GM21717 (cell line): ENCODE measurements at regions not wholly inside any gene's neighbourhood (a gene's known extent, or its start where the extent isn't known, plus 50 kb on each side); places are given as distances from the start of the nearest gene placed in this dataset.
A peak's percentile ranks its signal among the peaks of the same experiment; 100 is the strongest.

Source experiments
- ATAC-seq: cut with Tn5 transposase; IDR thresholded peaks from one replicate; pipeline ENCODE4 v1.9.1; 2021; ENCODE audit warnings: mild to moderate bottlenecking, moderate library complexity; ENCODE audit not compliant: unreplicated experiment

GRCh38 chr20:23155141-23155590 is 69.0 kb upstream of the CD93 start:
- ATAC-seq = no peak

DNA sequence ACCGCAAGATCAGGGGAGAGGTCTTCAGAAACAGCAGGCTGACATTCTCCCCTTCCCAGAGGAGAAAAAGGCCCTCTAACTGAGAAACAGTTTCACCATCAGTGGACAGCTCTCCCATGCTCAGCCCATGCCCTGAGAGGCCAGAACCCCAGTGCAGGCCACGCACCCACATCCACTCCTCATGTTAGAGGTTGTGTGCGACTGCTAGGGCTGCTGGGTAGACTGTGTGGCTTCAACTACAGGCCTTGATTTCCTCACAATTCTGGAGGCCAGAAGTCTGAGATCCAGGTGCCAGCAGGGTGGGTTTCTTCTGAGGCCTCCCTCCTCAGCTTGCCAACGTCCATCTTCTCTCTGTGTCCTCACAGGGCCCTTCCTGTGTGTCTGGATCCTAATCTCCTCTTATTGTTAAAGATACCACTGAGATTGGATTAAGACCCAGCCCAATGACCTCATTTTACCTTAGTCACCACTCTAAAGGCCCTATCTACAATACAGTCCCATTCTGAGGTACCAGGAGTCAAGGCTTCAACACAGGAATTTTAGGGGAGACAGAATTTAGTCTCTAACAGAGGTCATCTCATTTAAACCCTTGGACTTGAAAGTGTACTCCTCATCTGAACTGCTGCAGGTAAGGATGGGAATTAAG is 67.7 kb upstream of the CD93 start:
- ATAC-seq = no peak

GRCh38 chr20:23152902-23153301 is 66.8 kb upstream of the CD93 start:
- no peak for ATAC-seq

GRCh38 chr20:23152308-23152892 is 66.3 kb upstream of the CD93 start:
- ATAC-seq = no peak

DNA sequence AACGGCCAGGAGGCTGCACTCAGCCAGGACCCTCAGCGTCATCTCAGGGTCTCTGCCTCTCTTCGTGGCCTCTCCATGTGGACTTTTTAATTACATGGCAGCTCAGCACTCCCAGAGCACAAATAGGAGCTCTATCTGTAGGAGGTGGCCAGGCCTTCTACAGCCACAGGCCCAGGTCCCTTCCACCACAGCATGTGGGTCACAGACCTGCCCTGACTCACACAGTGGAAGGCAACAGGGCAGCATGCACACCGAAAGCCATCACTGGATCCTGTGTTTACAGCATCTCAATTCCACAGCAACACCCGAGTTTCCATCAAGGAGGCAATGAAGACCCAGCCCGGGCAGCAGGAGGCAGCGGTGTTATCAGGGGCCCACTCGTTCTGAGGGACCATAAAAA is 65.8 kb upstream of the CD93 start:
- ATAC-seq = no peak

DNA sequence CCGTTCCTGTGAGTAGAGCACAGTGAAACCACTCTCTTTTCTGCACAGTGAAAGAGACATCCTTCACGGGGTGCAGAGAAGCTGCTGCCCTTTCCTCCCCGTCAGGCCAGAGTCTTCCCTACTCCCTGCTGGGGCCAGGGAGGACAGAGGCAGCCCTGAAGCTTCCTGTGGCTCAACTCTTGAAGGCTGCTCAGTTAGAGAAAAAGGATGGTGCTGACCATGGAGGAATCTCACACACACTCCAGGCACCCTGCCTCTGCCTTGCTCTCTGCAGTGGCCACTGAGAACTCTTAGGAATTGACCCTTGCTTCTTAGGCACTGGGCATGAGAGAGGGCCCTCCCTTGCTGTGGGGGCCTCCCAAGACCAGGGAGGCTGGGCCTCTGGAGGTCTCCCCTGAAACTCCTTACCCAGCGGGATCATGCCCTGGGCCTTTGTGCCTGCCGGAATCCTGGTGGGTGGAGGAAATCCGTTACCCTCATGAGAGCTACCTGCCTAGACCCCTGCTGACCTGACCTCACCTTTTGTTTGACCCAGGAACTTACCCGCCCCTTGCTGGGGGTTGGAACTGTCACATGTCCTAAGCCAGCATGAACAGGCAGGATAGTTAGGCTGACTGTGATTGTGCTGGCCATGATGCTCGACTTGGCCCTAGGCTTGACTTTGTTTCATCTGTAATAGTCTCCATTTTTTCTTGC is 65.0 kb upstream of the CD93 start:
- no peak for ATAC-seq

GRCh38 chr20:23150304-23151007 is 64.3 kb upstream of the CD93 start:
- ATAC-seq = no peak

GRCh38 chr20:23149623-23150279 is 63.6 kb upstream of the CD93 start:
- ATAC-seq = no peak

DNA sequence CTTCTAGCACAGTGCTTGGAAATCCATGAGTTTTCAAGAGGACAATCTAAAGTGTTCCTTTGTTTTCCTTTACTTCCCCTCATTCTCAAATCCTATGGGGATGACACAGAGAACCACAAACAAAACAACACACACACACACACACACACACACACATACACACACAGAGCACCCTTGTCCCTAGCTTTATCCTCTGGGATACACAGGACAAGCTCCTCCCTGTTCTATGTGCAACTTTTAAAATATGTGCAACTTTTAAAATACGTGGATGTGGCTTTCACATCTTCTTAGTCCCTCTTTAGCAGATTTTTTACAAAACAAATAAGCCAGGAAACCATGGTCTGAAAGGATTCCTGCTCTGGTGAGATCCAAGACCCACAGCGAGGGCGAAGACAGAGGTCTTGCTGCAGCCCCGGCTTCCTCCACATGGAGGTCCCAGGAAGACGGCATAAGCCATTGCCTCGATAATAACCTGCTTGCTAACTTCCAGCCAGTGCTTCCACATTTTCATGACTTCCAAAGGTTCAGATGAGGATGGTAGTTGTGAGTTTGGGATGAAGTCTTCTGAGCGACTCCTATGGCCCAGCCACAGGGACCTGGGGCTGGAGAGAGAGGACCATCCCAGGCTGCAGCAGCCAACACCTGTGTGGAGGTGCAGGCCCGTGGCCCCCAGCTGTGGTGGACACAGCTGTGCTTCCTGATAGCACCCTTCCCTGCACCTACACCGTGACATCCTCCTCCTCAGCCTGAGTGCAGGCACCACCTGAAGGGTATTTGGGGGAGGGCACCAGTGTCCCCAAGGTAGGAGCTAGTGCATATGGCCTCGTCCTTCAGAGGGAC is 62.8 kb upstream of the CD93 start:
- ATAC-seq = no peak

- peak; percentile 51 for ATAC-seq
Observed at GRCh38 chr20:23147964-23148730, 62.0 kb upstream of the CD93 start.

DNA sequence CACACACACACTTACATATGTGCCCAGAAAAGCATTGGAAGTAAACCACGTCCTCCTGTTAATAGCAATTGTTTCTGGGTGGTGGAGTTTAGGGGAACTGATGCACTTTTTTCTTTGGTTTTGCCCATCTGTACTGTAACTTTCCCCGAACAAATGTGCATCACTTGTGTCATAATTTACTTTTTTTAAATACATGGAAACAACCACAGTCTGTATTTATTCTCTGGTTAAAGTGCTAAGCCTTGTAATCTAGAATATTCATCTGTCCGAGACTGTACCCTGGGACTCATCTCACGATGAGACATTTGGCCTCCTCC is 61.5 kb upstream of the CD93 start:
- peak; percentile 9 for ATAC-seq

DNA sequence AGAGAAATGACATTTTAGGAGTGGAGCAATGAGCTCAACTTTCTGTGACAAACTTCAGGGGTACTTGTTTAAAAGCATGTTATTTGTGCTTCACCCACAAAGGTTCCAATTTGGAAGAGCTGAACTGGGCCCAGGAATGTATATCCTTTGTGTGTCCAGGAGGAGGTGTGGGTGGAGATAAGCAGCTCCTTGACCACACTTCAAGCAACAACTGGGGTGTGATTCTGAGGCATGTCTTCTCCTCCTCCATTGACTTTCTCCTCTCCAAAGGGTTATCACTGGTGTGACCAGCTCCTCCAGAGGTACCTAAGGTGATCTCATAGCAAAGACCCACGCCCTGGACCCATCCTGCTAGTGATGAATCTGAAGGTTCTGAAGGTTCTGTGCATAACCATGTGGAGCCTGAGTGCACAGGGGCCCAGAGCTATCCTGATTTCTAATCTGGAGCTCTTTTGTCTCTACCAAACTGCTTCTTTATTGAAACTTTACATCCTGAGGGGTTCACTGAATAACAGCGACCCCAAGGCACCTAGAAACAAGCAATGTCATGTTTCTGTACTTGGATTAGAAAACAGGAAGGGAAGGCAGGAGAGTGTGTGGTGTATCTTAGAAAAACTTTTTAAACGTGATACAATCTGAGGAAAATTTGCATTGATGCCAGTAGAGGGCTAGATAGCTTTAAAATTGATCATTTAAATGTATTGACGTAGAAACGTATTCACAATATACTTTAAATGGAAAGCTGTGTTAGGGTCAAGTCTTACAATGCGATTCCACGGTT is 60.9 kb upstream of the CD93 start:
- ATAC-seq = no peak

GRCh38 chr20:23146181-23146580 is 60.1 kb upstream of the CD93 start:
- ATAC-seq = no peak

GRCh38 chr20:23145281-23145700 is 59.2 kb upstream of the CD93 start:
- no peak for ATAC-seq

- no peak for ATAC-seq
Observed at GRCh38 chr20:23144856-23145255, 58.7 kb upstream of the CD93 start.

DNA sequence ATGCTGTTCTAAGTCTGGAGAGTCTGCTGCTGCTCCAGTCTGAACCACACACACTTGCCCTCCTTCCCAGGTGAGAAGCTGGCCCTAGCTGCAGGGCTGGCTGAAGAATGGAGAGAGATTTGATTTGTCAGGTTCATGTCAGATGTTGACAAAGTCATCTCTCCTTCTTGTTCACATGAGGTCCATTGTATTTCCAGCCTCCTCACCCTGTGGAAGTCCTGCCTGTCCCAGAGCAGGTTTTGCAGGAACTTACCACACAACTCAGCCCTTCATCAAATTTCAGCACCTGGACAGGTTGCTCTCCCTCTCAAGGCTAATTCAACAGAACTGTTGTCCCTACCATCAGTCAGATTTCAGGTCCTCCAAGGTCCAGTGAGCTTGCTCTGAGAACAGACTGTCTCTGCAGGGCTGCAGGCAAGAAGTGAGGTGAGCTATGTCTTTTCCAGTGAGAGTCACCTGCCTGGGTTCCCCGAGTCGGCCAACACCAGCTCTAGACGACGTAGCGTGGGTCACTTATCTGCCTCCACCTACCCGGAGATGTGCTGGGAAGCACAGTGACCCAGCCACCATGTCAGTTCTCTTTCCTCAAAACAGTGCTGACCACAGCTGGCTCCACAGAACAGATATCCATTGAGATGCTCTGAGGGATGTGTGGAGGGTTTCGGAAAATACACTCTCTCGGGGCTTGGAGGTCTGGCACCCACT is 58.0 kb upstream of the CD93 start:
- ATAC-seq = no peak

DNA sequence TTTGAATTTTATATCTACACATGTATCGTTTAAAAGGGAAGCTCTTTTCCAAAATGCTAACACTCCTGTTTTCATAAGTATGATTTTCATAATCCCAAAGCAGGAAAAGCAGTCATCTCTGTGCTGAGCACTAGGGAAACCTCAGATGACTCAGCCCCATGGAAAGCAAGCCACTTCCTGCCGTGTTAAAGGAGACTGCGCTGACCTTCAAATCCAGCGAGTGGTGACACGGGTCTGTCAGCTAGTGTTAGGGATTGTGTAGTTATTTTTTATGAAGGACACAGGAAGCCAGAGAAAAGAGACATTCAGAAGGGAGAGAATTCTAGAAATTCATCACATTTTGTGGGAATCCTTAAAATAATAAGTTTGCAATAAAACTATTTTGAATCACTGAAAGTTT is 57.0 kb upstream of the CD93 start:
- ATAC-seq = no peak
